Fibroblast of mammary gland (primary cell): ENCODE measurements at regions not wholly inside any gene's neighbourhood (a gene's known extent, or its start where the extent isn't known, plus 50 kb on each side); places are given as distances from the start of the nearest gene placed in this dataset.

ENCODE experiments used
- DNase-seq: peaks from one replicate; pipeline ENCODE4 v3.0.0-alpha.2; 2010; ENCODE audit warnings: low read depth
- H3K4me3 ChIP-seq: 2 replicates; pipeline ENCODE4 v1.5.1; 2011; ENCODE audit warnings: low read depth, mild to moderate bottlenecking, low read length, moderate library complexity; ENCODE audit not compliant: control insufficient read depth
- TF ChIP-seq, protein P1 (sequence below): conservative IDR thresholded peaks from 2 replicates; pipeline ENCODE4 v1.5.1; 2011; ENCODE audit warnings: low read depth, low read length, inconsistent platforms; ENCODE audit not compliant: control insufficient read depth, insufficient read depth

GRCh38 chr6:2503816-2504494 is 246.8 kb downstream of the MYLK4 start:
- H3K4me3 ChIP-seq: no peak overlapping the region
- TF ChIP-seq, protein P1, sequence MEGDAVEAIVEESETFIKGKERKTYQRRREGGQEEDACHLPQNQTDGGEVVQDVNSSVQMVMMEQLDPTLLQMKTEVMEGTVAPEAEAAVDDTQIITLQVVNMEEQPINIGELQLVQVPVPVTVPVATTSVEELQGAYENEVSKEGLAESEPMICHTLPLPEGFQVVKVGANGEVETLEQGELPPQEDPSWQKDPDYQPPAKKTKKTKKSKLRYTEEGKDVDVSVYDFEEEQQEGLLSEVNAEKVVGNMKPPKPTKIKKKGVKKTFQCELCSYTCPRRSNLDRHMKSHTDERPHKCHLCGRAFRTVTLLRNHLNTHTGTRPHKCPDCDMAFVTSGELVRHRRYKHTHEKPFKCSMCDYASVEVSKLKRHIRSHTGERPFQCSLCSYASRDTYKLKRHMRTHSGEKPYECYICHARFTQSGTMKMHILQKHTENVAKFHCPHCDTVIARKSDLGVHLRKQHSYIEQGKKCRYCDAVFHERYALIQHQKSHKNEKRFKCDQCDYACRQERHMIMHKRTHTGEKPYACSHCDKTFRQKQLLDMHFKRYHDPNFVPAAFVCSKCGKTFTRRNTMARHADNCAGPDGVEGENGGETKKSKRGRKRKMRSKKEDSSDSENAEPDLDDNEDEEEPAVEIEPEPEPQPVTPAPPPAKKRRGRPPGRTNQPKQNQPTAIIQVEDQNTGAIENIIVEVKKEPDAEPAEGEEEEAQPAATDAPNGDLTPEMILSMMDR: no peak
- peak; percentile 96 for DNase-seq

DNA sequence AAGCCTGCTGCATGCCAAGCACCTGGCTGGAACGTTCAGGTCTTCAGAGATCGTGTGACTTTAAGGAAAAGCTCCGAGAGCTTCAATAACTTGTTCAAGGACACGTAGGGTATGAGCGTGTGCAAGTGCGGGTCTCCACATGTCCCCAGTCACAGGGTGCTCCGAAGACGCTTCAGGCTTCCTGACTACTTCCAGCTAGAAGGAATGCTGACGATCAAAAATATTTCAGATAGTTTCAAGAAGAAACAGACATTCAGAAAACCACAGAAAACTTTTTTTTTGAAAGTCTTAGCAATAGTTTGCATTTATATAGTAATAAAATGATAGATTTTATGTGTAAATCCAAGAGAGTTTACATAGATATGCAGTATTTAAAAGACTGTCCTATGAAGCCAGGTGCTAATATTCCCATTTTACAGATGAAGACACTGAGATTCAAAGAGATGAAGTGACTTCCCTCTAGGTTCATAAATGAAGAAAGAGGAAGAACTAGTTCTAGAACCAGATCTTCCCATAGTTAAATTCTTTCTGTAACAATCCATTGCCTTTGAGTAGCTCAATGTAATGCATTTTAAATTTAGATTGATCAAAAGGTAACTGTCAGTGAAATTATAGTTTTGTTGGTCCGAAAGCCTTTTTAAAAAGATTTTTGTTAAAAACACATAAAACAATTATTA is 247.6 kb downstream of the MYLK4 start:
- DNase-seq: no peak
- no peak overlapping the region for H3K4me3 ChIP-seq
- TF ChIP-seq, protein P1: no peak

DNA sequence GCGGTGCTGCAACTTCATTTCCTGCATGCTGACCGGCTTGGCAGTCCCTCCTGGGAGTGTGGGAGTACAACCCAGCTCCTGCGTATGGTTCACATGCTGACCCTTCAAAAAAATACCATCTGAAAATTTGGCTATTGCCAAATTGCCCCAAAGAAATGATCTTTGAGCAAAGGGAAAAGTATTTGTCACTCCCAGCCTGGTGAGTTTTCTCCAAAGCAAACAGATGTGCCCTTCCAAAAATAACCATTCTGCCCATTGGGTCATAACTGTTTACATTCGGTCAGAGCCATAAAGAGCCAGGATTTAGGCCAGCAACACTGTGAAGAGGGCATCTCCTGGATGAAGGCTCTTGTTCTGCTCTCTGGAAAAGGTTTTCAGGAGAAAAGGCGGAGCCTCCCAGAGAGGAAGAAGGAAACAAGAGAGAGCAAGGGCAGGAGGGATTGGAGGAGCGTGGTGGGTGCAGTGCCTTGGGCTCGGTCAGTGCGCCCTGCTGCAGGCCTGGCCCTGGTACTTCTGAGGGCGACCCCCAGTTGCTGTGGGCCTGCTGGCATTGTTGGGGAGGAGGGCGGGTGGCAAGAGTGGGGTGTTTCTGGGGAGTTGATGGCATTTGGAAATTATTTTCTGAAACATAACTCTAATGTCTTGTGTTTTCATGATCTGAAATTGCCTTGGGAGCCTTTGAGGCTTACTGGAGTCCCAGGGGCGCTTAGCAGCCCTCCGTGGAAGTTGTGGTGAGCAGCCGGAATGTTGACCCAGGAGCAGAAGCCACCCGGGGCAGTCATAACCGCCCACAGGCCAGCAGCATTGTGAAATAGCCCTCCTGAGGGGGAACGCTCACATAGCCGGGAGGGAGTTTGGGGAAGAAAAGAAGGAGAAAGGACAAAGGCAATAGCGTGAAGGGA is 248.4 kb downstream of the MYLK4 start:
- DNase-seq: peak; percentile 88
- no peak overlapping the region for H3K4me3 ChIP-seq
- TF ChIP-seq, protein P1: no peak

GRCh38 chr6:2497922-2498623 is 252.6 kb downstream of the MYLK4 start:
- peak; percentile 25 for DNase-seq
- no peak overlapping the region for H3K4me3 ChIP-seq
- TF ChIP-seq, protein P1: no peak

DNA sequence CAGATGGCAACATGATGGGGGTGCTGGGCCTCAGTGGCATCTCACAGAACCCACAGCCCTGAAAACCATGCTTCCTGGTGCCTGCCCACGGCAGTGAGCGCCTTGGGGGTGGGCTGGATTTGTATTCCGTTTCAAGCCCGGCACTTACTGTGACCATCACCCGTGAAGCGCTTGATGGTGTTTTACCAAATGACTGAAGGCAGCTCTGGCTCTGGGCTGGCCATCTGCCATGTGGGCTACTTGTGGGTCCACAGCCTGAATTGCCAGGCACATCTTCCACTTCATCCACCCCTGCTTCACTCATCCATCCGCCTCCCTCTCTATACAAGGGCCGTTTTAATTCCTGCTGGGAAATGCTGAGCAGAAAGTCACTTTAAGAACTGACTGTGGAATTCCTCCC is 250.9 kb upstream of the GMDS start:
- no peak overlapping the region for H3K4me3 ChIP-seq
- no peak for DNase-seq
- TF ChIP-seq, protein P1: no peak
